ENCODE measurements at regions not wholly inside any gene's neighbourhood (a gene's known extent, or its start where the extent isn't known, plus 50 kb on each side); places are given as distances from the start of the nearest gene placed in this dataset.
"Not testable (repeated sequence)": the region's sequence is repeated elsewhere in the genome, so short reads cannot be mapped to it uniquely, and the experiment has no call there.

GRCh38 chr7:49624611-49625010, 148.8 kb upstream of the VWC2 start:
- DNase-seq, result no peak

GRCh38 chr7:49630513-49630912, 142.9 kb upstream of the VWC2 start:
- DNase-seq, result no peak

GRCh38 chr7:49631071-49631815, 142.2 kb upstream of the VWC2 start:
- no peak for DNase-seq

GRCh38 chr7:49631960-49632359, 141.5 kb upstream of the VWC2 start:
- DNase-seq, result peak; percentile 57

DNA sequence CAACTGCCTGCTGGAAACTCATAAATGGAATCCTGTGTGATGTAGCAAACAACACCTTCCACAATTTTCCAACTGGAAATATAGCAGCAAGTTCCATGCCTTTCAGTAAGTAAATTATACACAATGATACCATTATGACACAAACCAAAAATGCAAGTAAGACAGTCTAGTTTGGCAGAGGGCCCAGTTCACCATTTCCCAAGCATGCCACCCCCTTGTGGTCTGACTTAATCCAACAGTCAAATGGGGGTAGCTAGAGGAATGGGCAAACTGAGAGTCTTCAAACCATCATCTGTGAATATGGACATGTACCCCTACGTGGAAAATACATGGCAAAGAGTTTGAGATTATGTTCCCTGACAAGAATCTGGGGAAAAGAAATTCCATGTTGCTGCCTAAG, 137.6 kb upstream of the VWC2 start:
- DNase-seq, result no peak

GRCh38 chr7:49636400-49636799, 137.0 kb upstream of the VWC2 start:
- no peak for DNase-seq

GRCh38 chr7:49638166-49638565, 135.3 kb upstream of the VWC2 start:
- no peak for DNase-seq

- no peak for DNase-seq
These were observed 134.3 kb upstream of the VWC2 start for GRCh38 chr7:49639068-49639593.

- DNase-seq, result no peak
These were observed 133.6 kb upstream of the VWC2 start for GRCh38 chr7:49639808-49640207.

DNA sequence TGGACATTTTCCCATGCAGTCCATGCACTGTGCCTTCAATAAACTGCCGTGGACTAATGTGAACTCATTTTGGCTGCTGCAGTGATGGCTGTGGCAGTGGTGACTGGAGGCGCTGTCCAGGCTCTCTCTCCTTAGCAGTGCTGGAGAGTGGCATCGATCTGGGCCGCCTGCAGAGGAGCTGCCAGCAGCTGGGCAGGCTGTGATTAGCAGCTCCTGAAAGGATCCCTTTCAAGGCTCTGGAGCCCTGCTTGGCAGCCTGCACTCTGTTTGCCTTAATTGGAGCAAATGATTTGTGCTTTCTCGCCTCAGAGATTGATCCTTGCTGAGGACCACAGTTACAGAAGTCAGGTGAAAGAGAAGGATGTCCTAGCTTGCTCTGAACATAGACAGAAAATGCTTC, 130.1 kb upstream of the VWC2 start:
- peak; percentile 45 for DNase-seq

- no peak for DNase-seq
These were observed 129.7 kb upstream of the VWC2 start for GRCh38 chr7:49643736-49644135.

DNA sequence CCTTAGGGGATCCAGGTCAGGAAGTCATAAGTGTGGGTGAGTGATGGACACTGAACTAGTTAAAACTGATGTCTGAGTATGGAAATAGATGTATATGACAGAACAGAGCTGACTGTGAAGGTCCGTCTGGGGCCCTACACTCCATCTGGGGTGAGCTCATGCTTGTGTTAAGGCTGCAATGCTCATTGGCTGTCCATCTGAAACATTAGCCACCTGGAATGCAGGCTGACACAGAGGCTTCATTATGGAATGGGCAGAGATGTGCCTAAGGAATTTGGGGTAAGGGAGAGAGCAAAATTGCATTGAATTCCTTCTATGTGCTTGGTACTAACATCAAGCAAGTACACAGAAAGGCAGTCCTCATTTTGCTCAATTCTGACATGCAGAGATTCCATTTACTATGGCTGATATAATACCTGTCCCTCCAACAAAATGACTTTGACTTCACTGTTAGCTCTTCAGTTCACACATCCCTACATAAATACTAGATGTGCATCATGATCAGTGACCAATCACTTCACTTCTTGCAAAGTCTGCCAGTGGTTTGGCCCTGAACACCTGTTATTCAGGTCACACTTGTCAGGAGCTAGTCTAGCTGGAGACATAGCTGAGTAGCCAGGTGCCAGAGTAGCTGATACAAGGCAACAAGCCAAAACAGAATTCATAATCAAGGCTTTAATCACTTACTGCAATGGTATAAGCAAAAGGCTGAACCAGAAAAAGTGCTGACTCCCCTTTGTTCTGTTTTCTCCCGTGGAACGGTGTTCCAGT, 128.9 kb upstream of the VWC2 start:
- no peak for DNase-seq

DNA sequence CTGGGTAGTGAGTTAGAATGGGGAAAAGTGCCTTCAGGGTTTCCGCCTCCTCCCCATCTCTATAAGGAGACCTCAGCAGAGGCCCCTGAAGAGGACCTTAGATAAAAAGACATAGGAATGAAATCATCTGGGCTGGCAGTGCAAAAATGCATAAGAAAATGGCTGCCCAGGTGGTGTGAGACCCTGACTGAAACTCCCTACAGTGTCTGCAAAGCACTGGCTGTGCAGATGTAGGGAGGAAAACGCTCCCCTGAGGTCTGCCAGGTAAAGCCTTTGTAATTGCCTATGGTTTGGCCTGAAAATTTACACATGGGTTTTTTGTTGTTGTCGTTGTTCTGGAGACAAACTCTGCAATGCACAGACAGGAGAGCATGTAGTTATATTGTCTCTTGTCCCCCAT, 128.1 kb upstream of the VWC2 start:
- DNase-seq, result no peak

DNA sequence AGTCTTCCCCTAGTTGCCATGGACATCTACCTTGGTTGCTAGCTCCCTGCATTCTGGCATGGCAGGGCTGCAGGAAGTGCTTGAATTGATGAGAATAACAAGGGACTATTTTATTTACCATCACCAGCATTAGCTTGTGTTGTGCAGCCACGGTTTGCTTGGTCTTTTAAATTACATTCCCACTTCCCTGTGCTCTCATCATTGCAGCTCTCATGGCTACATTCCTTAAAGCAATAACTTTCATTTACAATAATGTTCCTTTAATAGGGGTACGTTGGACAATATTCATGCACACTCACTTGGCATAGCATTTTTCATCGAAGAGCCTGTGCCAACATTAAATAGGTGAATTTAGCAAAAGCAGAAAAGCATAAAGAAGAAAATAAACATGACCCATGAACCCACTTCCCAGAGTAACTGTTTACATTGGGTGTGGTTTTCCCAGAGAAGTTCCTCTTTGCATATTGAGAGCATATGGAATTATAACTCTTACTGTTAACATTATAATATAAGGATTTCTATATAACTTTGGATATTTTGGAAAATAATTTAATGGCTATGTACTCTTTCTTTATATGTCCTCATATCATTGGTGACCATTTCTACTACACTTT, 113.2 kb upstream of the VWC2 start:
- DNase-seq, result no peak

- no peak for DNase-seq
These were observed 112.5 kb upstream of the VWC2 start for GRCh38 chr7:49660976-49661375.

GRCh38 chr7:49665963-49666362, 107.5 kb upstream of the VWC2 start:
- DNase-seq, result not testable (repeated sequence)

- DNase-seq, result no peak
These were observed 106.7 kb upstream of the VWC2 start for GRCh38 chr7:49666764-49667163.

GRCh38 chr7:49669285-49669684, 104.2 kb upstream of the VWC2 start:
- no peak for DNase-seq

DNA sequence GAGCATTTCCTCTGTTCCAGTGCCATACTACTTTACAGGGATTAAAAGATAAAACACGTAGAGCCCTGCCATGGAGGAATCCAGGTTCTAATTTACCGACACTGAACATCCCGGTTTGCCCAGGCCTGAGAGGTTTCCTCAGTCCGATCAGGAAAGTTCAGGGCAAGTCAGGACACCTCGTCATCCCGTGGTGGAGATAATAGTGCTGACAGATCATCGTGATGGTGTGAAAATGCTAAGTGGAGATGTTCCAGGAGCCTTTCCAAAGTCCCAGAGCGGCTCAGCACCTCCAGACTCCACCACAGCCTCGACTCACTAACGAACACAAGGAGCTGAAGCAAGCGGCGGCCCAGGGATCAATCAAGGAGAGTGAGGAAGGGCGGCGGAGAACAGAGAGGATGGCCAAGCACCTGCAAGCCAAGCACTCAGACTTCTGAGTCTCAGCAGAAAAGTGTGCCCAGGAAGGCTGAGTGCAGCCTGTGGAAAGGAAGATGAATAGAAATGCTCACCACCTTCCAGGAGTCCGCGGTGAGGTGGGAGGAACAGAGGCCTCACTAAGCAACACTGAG, 103.7 kb upstream of the VWC2 start:
- DNase-seq, result no peak

DNA sequence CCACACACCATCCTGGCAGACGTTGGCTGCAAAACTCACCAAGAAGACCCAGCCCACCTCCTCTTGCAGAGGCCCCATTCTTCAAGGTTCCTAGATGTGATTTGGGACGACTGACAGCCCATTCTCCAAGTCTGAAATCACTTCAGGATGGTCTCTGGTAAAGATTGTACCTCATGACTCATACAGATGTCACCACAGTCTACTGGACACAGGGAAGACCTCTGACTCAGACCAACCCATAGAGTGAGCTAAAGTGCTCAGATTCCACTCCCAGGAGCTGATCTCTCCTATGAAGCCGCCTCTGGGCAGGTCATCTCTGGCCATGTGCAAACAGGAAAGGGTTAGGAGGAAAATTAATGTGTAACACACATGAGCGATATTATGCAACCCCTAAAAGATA, 102.4 kb upstream of the VWC2 start:
- DNase-seq, result no peak

GRCh38 chr7:49692516-49692915, 80.9 kb upstream of the VWC2 start:
- no peak for DNase-seq

DNA sequence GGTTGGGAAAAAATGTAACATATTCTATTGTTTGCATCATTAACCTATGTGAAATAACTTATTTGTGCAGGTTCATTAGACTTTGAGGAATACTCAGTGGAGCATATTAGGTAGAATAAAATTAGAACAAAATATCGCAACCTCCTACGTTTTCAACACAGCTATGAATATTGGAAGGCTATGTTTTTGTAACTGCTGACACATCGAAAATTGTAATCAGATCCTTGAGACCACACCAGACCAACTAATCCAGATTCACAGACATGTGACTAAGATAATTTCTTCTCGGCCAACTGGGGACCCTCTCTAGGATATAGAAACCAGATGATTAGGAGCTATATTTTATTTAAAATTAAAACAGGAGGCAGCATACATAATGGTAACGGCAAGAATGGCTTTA, 77.5 kb upstream of the VWC2 start:
- no peak for DNase-seq

GRCh38 chr7:49700841-49701240, 72.6 kb upstream of the VWC2 start:
- DNase-seq, result no peak

- no peak for DNase-seq
These were observed 71.3 kb upstream of the VWC2 start for GRCh38 chr7:49702099-49702498.

Data from NCI-H446 treated with DMSO at 0.1 percent for 48 hours (cell line).